ENCODE measurements at regions not wholly inside any gene's neighbourhood (a gene's known extent, or its start where the extent isn't known, plus 50 kb on each side); places are given as distances from the start of the nearest gene placed in this dataset.
A peak's percentile ranks its signal among the peaks of the same experiment; 100 is the strongest.

- peaks cover 4% of the 10 kb centered on the region for H3K27me3 Mint-ChIP-seq (ENCODE audit: low read depth, poor library complexity)
- H3K27ac Mint-ChIP-seq: no peak overlapping the region
- TF ChIP-seq, protein P1, sequence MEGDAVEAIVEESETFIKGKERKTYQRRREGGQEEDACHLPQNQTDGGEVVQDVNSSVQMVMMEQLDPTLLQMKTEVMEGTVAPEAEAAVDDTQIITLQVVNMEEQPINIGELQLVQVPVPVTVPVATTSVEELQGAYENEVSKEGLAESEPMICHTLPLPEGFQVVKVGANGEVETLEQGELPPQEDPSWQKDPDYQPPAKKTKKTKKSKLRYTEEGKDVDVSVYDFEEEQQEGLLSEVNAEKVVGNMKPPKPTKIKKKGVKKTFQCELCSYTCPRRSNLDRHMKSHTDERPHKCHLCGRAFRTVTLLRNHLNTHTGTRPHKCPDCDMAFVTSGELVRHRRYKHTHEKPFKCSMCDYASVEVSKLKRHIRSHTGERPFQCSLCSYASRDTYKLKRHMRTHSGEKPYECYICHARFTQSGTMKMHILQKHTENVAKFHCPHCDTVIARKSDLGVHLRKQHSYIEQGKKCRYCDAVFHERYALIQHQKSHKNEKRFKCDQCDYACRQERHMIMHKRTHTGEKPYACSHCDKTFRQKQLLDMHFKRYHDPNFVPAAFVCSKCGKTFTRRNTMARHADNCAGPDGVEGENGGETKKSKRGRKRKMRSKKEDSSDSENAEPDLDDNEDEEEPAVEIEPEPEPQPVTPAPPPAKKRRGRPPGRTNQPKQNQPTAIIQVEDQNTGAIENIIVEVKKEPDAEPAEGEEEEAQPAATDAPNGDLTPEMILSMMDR (IDR thresholded peaks at IDR 0.05): no peak
- H3K4me1 Mint-ChIP-seq: peaks cover 50% of the 10 kb centered on the region
- H3K36me3 Mint-ChIP-seq (ENCODE audit: low read depth): no peaks in the 10 kb centered on the region
- no peak overlapping the region for H3K4me3 Mint-ChIP-seq
- DNase-seq: no peak
- H3K9me3 Mint-ChIP-seq: no peaks in the 10 kb centered on the region
Measured at GRCh38 chr17:77597418-77598240, 360.9 kb upstream of the TNRC6C start.

DNA sequence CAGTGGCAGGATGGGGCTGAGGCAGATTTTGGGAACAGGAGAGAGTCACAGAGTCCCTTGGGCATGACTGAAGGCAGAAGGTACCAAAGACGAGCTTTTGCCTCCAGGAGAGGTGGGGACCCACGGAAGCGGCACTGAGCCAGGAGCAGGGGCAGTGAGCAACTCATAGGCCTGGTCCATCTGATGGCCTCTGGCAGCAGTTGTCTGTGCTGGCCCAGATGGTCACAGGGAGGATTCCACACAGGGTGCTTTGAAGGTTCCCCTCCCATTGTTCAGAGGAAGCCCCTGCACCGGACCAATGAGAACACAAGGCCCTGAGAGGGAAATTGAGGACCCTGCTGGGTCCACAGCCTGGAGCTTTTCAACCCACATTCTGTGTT, 360.3 kb upstream of the TNRC6C start:
- no peaks in the 10 kb centered on the region for H3K9me3 Mint-ChIP-seq
- peaks cover 3% of the 10 kb centered on the region for H3K27me3 Mint-ChIP-seq (ENCODE audit: low read depth, poor library complexity)
- no peaks in the 10 kb centered on the region for H3K36me3 Mint-ChIP-seq (ENCODE audit: low read depth)
- H3K4me1 Mint-ChIP-seq: peaks cover 53% of the 10 kb centered on the region
- no peak for DNase-seq
- H3K27ac Mint-ChIP-seq: no peak overlapping the region
- H3K4me3 Mint-ChIP-seq: no peak overlapping the region
- TF ChIP-seq, protein P1 (IDR thresholded peaks at IDR 0.05): no peak

DNA sequence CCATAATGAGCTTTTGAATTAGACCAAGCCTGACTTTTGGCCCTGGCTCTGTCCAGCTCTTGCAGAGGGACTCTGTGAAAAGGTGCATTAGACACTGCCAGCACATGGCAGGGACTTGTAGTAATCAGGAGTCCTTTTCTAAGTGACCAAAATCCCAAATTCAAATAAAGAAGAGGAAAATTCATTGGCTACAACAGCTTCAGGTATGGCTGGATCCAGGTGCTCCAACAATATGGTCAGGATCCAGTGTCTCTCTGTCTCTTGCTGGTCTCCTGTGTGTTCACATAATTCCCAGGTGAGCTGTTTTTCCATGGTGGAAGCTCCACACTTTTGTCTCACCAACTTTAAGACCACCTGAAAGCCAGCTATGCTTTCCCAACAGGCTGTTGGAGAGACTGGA, 358.8 kb upstream of the TNRC6C start:
- peaks cover 53% of the 10 kb centered on the region for H3K4me1 Mint-ChIP-seq
- no peaks in the 10 kb centered on the region for H3K9me3 Mint-ChIP-seq
- no peak overlapping the region for H3K4me3 Mint-ChIP-seq
- no peaks in the 10 kb centered on the region for H3K36me3 Mint-ChIP-seq (ENCODE audit: low read depth)
- DNase-seq: no peak
- H3K27me3 Mint-ChIP-seq (ENCODE audit: low read depth, poor library complexity): no peaks in the 10 kb centered on the region
- TF ChIP-seq, protein P1 (IDR thresholded peaks at IDR 0.05): no peak
- no peak overlapping the region for H3K27ac Mint-ChIP-seq

- H3K4me1 Mint-ChIP-seq: peaks cover 53% of the 10 kb centered on the region
- H3K27me3 Mint-ChIP-seq (ENCODE audit: low read depth, poor library complexity): no peaks in the 10 kb centered on the region
- no peak overlapping the region for H3K4me3 Mint-ChIP-seq
- H3K9me3 Mint-ChIP-seq: no peaks in the 10 kb centered on the region
- no peak overlapping the region for H3K27ac Mint-ChIP-seq
- DNase-seq: no peak
- no peaks in the 10 kb centered on the region for H3K36me3 Mint-ChIP-seq (ENCODE audit: low read depth)
- TF ChIP-seq, protein P1 (IDR thresholded peaks at IDR 0.05): no peak
Measured at GRCh38 chr17:77600346-77600745, 358.2 kb upstream of the TNRC6C start.

DNA sequence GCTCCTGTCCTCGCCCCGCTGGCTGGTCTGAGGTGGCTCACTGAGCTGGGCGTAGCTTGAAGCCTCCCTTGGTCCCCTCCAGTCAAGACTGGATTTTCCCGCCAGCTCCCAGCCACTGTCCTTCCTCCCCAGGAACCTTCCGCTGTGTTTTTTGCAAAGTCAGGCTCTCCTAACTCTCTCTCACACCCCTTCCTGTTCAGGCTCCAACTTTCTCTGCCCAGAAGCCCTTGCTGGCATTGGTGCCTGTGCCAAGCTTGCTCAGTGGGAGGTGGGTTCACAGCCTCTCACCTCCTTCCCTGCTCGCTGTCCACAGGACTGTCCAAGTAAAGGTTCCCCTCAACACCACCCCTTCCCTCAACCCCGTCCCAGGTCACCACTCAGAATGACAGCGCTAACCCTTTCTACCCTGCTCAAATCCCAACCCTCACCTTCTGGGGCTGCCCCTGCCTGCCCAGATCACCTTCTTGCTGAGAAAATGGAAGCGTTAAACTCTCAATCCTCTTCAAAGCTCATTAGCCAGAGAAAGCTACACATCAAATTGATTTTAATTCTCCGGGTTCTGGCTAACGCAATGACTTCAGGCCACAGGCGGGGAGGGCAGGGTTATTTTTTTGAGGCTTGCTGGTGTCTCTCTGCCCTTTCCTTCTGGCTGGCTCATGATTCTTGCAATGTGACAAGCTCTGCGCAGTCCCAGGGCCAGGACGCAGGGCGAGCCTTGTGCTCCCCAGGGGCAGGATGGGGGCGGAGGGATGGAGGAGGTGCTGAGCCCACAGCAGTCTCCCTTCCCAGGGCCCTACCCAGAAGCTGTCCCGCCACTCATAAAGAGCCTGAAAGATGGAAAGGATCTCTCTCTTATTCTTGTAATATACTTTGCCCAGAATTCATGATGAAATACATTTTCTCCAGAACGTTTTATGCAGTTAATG, 357.2 kb upstream of the TNRC6C start:
- Mint-ChIP-seq H3K27ac (peak overlapping the region; percentile 44), H3K27me3 (ENCODE audit: low read depth, poor library complexity) (peaks cover 3% of the 10 kb centered on the region), H3K4me1 (peaks cover 43% of the 10 kb centered on the region), H3K36me3 (ENCODE audit: low read depth) (no peaks in the 10 kb centered on the region), H3K9me3 (no peaks in the 10 kb centered on the region), H3K4me3 (no peak overlapping the region)
- DNase-seq: no peak
- TF ChIP-seq, protein P1 (IDR thresholded peaks at IDR 0.05): no peak
